ENCODE measurements at regions not wholly inside any gene's neighbourhood (a gene's known extent, or its start where the extent isn't known, plus 50 kb on each side); places are given as distances from the start of the nearest gene placed in this dataset.

DNA sequence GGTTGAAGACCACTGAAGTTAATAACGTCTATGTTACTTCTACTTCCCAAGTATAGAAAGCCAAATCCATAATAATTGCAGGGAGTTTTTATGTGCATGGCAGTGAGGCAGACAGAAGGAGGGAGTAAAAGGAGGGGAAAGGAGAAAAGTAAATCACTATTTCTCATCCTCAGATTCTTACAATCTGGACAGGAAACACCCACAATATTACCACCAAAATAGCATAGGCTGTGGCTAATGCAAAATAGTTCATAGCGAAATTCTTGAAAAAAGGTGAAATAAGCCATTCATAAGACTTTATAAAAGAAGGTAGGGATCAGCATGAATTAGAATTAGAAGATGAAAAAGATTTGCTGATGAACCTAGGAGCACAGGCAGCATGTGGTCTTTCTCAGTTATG lies 128.1 kb downstream of the KCNJ2 start:
- TF ChIP-seq CTCF (IDR thresholded peaks at IDR 0.05) (no peak), POLR2AphosphoS5 (IDR thresholded peaks at IDR 0.05) (no peak), POLR2A (IDR thresholded peaks at IDR 0.05) (no peak), EP300 (IDR thresholded peaks at IDR 0.05) (no peak)

Measured in stomach (tissue), 4 donors.